22Rv1 (cell line): ENCODE measurements at regions not wholly inside any gene's neighbourhood (a gene's known extent, or its start where the extent isn't known, plus 50 kb on each side); places are given as distances from the start of the nearest gene placed in this dataset.

ENCODE experiments used
- H3K27ac ChIP-seq: fragments of 450-650 bp; 2 replicates; pipeline ENCODE4 v1.5.1; 2017
- ZFX ChIP-seq: fragments of 450-650 bp; IDR thresholded peaks from 2 replicates; pipeline ENCODE4 v1.6.1; 2017; ENCODE audit warnings: antibody characterized with exemption, borderline replicate concordance
- TF ChIP-seq, protein P1 (sequence below): fragments of 450-650 bp; IDR thresholded peaks from 2 replicates; pipeline ENCODE4 v1.5.1; 2017; ENCODE audit warnings: mild to moderate bottlenecking

DNA sequence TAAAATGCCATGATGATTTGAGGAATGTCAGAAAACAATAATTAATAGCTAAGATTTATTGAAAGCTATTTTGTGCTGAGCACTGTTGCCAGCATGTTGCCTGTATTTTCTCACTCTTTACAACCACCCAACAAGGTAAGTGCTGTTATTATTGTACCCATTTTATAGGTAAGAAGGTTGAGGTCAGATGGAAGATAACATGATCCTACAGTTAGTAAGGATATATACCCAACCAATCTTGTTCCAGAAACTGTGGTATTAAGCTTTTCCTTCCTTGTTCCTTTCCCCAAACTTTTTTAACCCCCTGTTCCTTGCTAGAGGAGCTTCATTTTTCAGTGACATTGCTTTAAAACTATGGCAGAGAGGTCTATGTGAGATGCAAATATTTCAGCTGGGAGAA lies 738.0 kb upstream of the ZEB2 start:
- TF ChIP-seq ZFX: no peak
- TF ChIP-seq, protein P1, sequence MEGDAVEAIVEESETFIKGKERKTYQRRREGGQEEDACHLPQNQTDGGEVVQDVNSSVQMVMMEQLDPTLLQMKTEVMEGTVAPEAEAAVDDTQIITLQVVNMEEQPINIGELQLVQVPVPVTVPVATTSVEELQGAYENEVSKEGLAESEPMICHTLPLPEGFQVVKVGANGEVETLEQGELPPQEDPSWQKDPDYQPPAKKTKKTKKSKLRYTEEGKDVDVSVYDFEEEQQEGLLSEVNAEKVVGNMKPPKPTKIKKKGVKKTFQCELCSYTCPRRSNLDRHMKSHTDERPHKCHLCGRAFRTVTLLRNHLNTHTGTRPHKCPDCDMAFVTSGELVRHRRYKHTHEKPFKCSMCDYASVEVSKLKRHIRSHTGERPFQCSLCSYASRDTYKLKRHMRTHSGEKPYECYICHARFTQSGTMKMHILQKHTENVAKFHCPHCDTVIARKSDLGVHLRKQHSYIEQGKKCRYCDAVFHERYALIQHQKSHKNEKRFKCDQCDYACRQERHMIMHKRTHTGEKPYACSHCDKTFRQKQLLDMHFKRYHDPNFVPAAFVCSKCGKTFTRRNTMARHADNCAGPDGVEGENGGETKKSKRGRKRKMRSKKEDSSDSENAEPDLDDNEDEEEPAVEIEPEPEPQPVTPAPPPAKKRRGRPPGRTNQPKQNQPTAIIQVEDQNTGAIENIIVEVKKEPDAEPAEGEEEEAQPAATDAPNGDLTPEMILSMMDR: no peak
- no peak overlapping the region for H3K27ac ChIP-seq

GRCh38 chr2:145256551-145256950 lies 736.6 kb upstream of the ZEB2 start:
- H3K27ac ChIP-seq: no peak overlapping the region
- no peak for TF ChIP-seq ZFX
- TF ChIP-seq, protein P1: no peak

DNA sequence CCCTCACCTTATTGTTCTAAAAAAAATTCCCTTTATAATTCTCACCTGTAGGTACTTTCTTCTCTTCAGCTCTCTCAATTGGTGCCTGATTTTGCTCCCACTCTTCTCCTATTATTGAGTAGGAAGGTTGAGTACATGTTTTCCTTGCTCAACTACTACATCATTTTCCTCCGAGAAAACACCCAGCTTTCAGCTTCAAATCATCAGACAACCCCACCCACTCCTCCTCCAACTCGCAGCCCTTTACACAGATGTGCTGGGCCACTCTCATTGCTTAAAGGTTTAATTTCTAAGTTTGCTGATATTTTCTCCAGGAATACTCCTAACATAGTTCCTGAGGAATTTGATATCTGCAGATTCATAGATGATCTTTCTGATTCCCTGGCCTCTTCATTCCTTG lies 734.4 kb upstream of the ZEB2 start:
- TF ChIP-seq, protein P1: no peak
- TF ChIP-seq ZFX: no peak
- no peak overlapping the region for H3K27ac ChIP-seq

GRCh38 chr2:145253492-145253891 lies 733.6 kb upstream of the ZEB2 start:
- TF ChIP-seq ZFX: no peak
- TF ChIP-seq, protein P1: no peak
- peak overlapping the region; percentile 32; the same call in 1 of the 2 replicates for H3K27ac ChIP-seq

DNA sequence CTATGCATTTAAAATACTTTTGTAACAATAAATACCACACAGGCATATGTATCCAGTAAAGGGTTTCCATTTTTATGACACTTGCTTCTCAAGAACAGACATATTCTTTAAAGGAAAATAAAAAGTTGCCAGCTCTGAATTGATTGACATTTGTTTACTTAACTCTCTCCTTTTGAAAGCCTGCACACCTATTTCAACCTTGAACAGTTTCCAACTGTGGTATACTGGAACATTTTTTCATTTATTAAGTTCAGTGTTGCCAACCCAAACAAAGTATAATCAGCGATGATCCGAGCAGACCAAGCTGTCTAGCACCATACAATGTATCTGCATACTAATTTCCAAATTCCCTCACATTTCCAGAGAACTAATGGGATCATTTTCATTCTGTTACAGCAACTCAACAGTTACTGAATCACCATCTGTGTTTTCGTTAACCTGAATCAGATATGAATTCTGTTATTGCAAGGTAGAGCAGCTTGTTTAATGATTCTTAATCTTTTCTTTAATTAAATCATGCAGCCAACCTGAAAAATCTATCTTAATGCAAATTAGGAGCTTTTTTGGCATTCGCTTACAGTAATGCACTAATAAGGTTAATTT lies 725.5 kb upstream of the ZEB2 start:
- no peak overlapping the region for H3K27ac ChIP-seq
- TF ChIP-seq, protein P1: no peak
- no peak for TF ChIP-seq ZFX

GRCh38 chr2:145235312-145235711 lies 715.4 kb upstream of the ZEB2 start:
- TF ChIP-seq ZFX: no peak
- TF ChIP-seq, protein P1: no peak
- no peak overlapping the region for H3K27ac ChIP-seq

DNA sequence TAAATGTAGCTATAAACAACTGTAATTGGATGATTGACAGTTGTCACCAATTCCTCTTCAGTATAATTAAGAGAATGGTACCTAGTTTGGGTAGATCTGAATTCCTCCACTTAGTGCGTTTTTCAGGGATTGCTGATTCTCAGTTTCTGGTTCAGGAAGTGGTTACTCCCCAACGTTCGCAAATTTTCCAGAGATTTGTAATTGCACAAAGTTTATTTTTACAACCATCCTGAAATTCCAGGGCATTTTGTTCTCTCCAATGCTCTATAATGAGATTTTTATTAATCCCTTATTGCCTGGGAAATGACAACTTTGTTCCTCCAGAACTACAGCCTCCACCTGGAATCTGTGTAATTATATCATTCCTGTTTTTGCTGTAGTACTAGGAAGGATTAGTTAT lies 710.6 kb upstream of the ZEB2 start:
- no peak overlapping the region for H3K27ac ChIP-seq
- no peak for TF ChIP-seq ZFX
- TF ChIP-seq, protein P1: no peak
